Loucy (cell line): ENCODE measurements at regions not wholly inside any gene's neighbourhood (a gene's known extent, or its start where the extent isn't known, plus 50 kb on each side); places are given as distances from the start of the nearest gene placed in this dataset.

Experiments
- H2AFZ ChIP-seq: fragments of 200-600 bp; sonication (generic); 2 replicates; pipeline ENCODE4 v1.6.0; 2016; ENCODE audit warnings: antibody characterized with exemption, mild to moderate bottlenecking, low read length, moderate library complexity
- H3F3A ChIP-seq: fragments of 200-600 bp; 2 replicates; pipeline ENCODE4 v1.6.0; 2016; ENCODE audit warnings: antibody characterized with exemption, low read depth, mild to moderate bottlenecking
- H3K27me3 ChIP-seq: fragments of 200-600 bp; sonication (generic); 2 replicates; pipeline ENCODE4 v1.6.1; 2014; ENCODE audit warnings: low read length, mild to moderate bottlenecking; ENCODE audit not compliant: insufficient read depth, poor library complexity, severe bottlenecking
- H3K36me3 ChIP-seq: fragments of 200-600 bp; sonication (generic); 2 replicates; pipeline ENCODE4 v1.6.1; 2016; ENCODE audit warnings: low read length; ENCODE audit not compliant: insufficient read depth
- H3K4me1 ChIP-seq: fragments of 200-600 bp; sonication (generic); 2 replicates; pipeline ENCODE4 v1.5.1; 2014; ENCODE audit warnings: low read length, mild to moderate bottlenecking; ENCODE audit not compliant: insufficient read depth, poor library complexity, severe bottlenecking
- H3K4me2 ChIP-seq: fragments of 200-600 bp; sonication (generic); 2 replicates; pipeline ENCODE4 v1.6.0; 2014; ENCODE audit warnings: antibody characterized with exemption, low read length, low read depth, mild to moderate bottlenecking; ENCODE audit not compliant: poor library complexity, severe bottlenecking
- H3K4me3 ChIP-seq: fragments of 200-600 bp; sonication (generic); 2 replicates; pipeline ENCODE4 v1.5.1; 2014; ENCODE audit warnings: low read length, mild to moderate bottlenecking, mixed read lengths; ENCODE audit not compliant: poor library complexity, severe bottlenecking
- H3K79me2 ChIP-seq: fragments of 200-600 bp; sonication (generic); 2 replicates; pipeline ENCODE4 v1.6.1; 2014; ENCODE audit warnings: low read length; ENCODE audit not compliant: insufficient read depth
- H3K9ac ChIP-seq: fragments of 200-600 bp; sonication (generic); 2 replicates; pipeline ENCODE4 v1.6.0; 2014; ENCODE audit warnings: mild to moderate bottlenecking, low read depth, low read length, moderate library complexity; ENCODE audit not compliant: poor library complexity, severe bottlenecking
- H3K9me2 ChIP-seq: fragments of 200-600 bp; sonication (generic); replicated peaks from 2 replicates; pipeline ENCODE4 v1.6.1; 2016; ENCODE audit warnings: low read depth, low read length, mixed read lengths
- H3K9me3 ChIP-seq: fragments of 200-600 bp; sonication (generic); 2 replicates; pipeline ENCODE4 v1.6.1; 2014; ENCODE audit warnings: mild to moderate bottlenecking, antibody characterized with exemption, low read length, low read depth; ENCODE audit not compliant: insufficient read depth
- H4K20me1 ChIP-seq: fragments of 200-600 bp; sonication (generic); 2 replicates; pipeline ENCODE4 v1.6.0; 2014; ENCODE audit warnings: antibody characterized with exemption, low read length, mild to moderate bottlenecking; ENCODE audit not compliant: insufficient read depth, poor library complexity, severe bottlenecking
- EZH2phosphoT487 ChIP-seq: fragments of 200-600 bp; IDR thresholded peaks from 2 replicates; pipeline ENCODE4 v1.6.1; 2018; ENCODE audit warnings: antibody characterized with exemption, mild to moderate bottlenecking, moderate library complexity, borderline replicate concordance
- TF ChIP-seq, protein P1 (sequence below): fragments of 200-600 bp; sonication (generic); conservative IDR thresholded peaks from 2 replicates; pipeline ENCODE4 v1.5.1; 2014; ENCODE audit warnings: mild to moderate bottlenecking, antibody characterized with exemption, low read length

DNA sequence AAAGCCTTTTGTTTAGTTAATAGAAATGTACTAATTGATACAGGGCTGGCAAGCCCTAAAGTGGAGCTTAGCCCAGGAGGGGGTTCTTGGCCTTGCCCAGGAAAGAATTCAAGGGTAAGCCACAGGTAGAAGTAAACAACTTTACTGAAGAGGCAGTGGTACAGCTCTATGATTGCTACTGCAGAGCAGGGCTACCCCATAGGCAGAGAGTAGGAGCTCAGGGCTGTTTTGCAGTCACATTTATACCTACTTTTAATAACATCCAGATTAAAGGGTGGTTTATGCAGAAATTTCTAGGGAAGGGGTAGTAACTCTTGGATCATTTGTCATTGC is 680.4 kb upstream of the GJE1 start:
- Histone ChIP-seq H3K9me2 (no peaks in the 10 kb centered on the region), H3K4me3 (no peak overlapping the region), H3K27me3 (no peaks in the 10 kb centered on the region), H3K9ac (no peak overlapping the region), H3K36me3 (no peaks in the 10 kb centered on the region), H3F3A (no peaks in the 10 kb centered on the region), H3K79me2 (no peaks in the 10 kb centered on the region), H3K4me2 (no peak overlapping the region), H2AFZ (no peak overlapping the region), H3K9me3 (no peaks in the 10 kb centered on the region), H4K20me1 (no peaks in the 10 kb centered on the region), H3K4me1 (no peaks in the 10 kb centered on the region)
- TF ChIP-seq, protein P1, sequence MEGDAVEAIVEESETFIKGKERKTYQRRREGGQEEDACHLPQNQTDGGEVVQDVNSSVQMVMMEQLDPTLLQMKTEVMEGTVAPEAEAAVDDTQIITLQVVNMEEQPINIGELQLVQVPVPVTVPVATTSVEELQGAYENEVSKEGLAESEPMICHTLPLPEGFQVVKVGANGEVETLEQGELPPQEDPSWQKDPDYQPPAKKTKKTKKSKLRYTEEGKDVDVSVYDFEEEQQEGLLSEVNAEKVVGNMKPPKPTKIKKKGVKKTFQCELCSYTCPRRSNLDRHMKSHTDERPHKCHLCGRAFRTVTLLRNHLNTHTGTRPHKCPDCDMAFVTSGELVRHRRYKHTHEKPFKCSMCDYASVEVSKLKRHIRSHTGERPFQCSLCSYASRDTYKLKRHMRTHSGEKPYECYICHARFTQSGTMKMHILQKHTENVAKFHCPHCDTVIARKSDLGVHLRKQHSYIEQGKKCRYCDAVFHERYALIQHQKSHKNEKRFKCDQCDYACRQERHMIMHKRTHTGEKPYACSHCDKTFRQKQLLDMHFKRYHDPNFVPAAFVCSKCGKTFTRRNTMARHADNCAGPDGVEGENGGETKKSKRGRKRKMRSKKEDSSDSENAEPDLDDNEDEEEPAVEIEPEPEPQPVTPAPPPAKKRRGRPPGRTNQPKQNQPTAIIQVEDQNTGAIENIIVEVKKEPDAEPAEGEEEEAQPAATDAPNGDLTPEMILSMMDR: no peak
- no peak for TF ChIP-seq EZH2phosphoT487

DNA sequence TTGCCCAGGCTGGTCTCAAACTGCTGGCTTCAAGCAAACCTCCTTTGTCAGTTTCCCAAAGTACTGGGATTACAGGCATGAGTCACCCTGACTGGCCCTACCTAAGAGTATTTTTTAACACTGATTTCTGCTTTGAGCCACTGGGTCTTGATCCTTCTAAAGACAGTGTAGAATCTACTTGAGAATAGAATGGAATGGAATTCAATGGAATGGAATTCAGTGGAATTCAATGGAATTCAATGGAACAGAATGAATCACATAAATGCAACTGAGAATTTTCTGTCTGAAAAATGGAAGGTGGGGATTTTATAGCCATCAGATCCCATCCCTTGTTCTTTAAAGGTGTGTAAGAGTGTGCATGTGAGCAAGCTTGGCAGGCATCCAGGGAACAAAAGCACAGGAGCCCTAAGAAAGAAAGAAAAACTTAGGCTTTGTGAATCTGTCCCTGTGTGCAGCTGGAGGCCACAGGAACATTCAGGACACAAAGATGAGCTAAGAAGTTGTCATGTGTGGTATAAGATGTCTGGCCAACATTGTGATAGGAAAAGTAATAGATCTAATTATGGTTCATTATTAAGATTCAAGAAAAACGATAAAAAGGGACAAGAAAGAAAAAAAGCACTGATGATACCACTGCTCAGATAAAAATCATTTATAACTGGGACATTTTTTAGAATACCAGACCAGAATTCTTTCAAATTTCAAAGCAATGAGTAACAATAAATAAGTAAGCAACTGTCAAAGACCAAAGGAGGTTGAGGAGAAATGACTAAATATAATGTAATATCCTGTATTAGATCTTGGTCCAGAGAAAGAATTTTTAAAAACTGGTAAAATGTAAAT is 681.0 kb upstream of the GJE1 start:
- H3K9me2 ChIP-seq: no peaks in the 10 kb centered on the region
- H3K4me1 ChIP-seq: no peaks in the 10 kb centered on the region
- no peaks in the 10 kb centered on the region for H3K79me2 ChIP-seq
- H3K9ac ChIP-seq: no peak overlapping the region
- H3K27me3 ChIP-seq: no peaks in the 10 kb centered on the region
- H4K20me1 ChIP-seq: no peaks in the 10 kb centered on the region
- H3K36me3 ChIP-seq: no peaks in the 10 kb centered on the region
- H3K4me2 ChIP-seq: no peak overlapping the region
- no peak overlapping the region for H3K4me3 ChIP-seq
- no peak for TF ChIP-seq EZH2phosphoT487
- TF ChIP-seq, protein P1: no peak
- no peak overlapping the region for H2AFZ ChIP-seq
- H3F3A ChIP-seq: no peaks in the 10 kb centered on the region
- no peaks in the 10 kb centered on the region for H3K9me3 ChIP-seq

DNA sequence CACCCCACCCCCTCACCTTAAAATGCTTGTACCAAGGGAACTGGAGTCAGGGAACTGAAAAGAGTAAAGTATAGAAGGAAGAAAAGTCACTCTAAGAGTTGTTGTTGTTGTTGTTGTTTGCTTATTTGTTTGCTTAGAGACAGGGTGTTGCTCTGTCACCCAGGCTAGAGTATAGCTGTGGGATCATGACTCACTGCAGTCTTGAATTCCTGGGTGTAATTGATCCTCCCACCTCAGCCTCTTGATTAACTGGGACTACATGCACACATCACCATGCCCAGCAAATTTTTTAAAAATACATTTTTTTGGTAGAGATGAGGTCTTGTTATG is 681.6 kb upstream of the GJE1 start:
- Histone ChIP-seq H3F3A (no peaks in the 10 kb centered on the region), H2AFZ (no peak overlapping the region), H3K79me2 (no peaks in the 10 kb centered on the region), H3K9me2 (no peaks in the 10 kb centered on the region), H3K36me3 (no peaks in the 10 kb centered on the region), H4K20me1 (no peaks in the 10 kb centered on the region), H3K9ac (no peak overlapping the region), H3K9me3 (no peaks in the 10 kb centered on the region), H3K4me2 (no peak overlapping the region), H3K27me3 (no peaks in the 10 kb centered on the region), H3K4me1 (no peaks in the 10 kb centered on the region), H3K4me3 (no peak overlapping the region)
- no peak for TF ChIP-seq EZH2phosphoT487
- TF ChIP-seq, protein P1: no peak
